ENCODE measurements at regions not wholly inside any gene's neighbourhood (a gene's known extent, or its start where the extent isn't known, plus 50 kb on each side); places are given as distances from the start of the nearest gene placed in this dataset.
"Not testable (repeated sequence)": the region's sequence is repeated elsewhere in the genome, so short reads cannot be mapped to it uniquely, and the experiment has no call there.

DNA sequence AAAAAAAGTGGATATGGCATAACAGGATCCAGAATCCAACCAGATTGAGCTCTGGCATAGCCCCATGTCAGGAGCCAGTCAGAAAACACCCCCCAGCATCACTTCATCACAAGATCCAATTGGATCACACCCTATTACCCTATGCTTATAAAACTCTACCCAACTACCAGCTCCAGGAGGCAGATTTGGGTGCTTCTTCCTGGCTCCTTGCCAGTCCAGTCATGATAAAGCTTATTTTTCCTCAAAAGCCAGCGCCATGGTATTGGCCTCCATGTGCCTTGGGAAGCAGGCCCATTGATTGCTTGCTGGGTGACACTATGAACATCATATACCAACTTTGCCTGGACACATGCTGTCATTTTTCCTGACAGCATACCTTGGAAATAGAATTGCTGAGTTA, 281.4 kb upstream of the MKLN1 start:
- Histone ChIP-seq H3K27ac (ENCODE audit: insufficient read depth, low read length, poor library complexity, severe bottlenecking) (no peak overlapping the region), H3K9me3 (ENCODE audit: control insufficient read depth, low read length) (no peaks in the 10 kb centered on the region), H3K36me3 (ENCODE audit: control insufficient read depth, insufficient read depth, low read length) (peaks cover 11% of the 10 kb centered on the region), H3K4me3 (ENCODE audit: insufficient read depth, low read depth, low read length, poor library complexity, severe bottlenecking) (no peak overlapping the region), H3K4me1 (ENCODE audit: control insufficient read depth, insufficient read depth, low read length, poor library complexity, severe bottlenecking) (peaks cover 23% of the 10 kb centered on the region), H3K27me3 (replicated peaks; ENCODE audit: control insufficient read depth, insufficient read depth, low read length, poor library complexity, severe bottlenecking) (no peaks in the 10 kb centered on the region)
- DNase-seq, result no peak

DNA sequence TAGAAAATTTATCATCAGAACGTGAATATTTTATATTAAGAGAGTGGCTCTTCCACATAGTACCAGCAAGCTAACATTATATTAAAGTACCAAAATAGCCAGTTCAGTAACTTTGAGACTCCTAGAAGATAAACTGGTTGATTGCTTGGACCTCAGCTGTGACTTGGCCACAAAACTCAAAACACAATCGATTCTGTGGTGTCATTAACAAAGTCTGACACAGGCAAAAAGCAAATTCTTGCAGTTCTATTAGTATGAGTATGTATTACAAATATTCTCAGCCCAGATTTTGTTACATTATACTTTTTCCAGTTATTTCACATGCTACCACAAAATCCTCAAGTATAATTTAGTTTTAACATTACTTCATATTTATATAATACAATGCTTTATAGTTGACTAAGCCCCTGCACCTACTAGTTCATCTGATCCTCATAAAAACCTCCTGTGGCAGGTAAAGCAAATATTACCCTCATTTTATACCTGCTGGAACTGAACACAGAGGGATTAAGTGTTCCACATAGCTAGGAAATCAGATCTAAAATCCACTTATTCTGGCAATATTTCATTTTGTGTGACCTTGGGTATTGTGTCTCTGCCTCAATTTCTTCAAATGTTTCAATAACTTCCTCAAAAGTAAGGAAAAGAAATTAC, 279.9 kb upstream of the MKLN1 start:
- no peak overlapping the region for H3K27ac ChIP-seq (ENCODE audit: insufficient read depth, low read length, poor library complexity, severe bottlenecking)
- H3K4me3 ChIP-seq (ENCODE audit: insufficient read depth, low read depth, low read length, poor library complexity, severe bottlenecking), result no peak overlapping the region
- no peaks in the 10 kb centered on the region for H3K27me3 ChIP-seq (replicated peaks; ENCODE audit: control insufficient read depth, insufficient read depth, low read length, poor library complexity, severe bottlenecking)
- H3K9me3 ChIP-seq (ENCODE audit: control insufficient read depth, low read length), result no peaks in the 10 kb centered on the region
- H3K36me3 ChIP-seq (ENCODE audit: control insufficient read depth, insufficient read depth, low read length), result peaks cover 11% of the 10 kb centered on the region
- no peak for DNase-seq
- peaks cover 33% of the 10 kb centered on the region for H3K4me1 ChIP-seq (ENCODE audit: control insufficient read depth, insufficient read depth, low read length, poor library complexity, severe bottlenecking)

DNA sequence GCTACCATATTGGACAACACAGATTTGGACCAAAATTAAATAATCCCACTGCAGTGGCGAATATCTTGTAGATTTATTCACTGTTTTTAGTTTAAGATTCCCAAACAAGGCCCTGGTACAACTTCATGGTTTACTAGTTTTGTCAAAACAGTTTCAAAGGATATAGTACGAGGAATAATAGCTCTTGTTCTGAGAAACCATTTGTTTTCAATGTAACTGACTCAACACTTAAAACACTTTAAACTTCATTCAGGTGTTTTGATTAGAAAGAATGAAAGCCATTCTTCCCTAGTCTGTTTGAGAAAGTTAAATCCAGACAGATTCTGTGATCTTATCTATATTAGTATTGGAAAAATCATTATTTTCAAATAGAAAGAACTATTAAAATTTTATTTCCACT, 276.4 kb upstream of the MKLN1 start:
- no peaks in the 10 kb centered on the region for H3K36me3 ChIP-seq (ENCODE audit: control insufficient read depth, insufficient read depth, low read length)
- no peak for DNase-seq

DNA sequence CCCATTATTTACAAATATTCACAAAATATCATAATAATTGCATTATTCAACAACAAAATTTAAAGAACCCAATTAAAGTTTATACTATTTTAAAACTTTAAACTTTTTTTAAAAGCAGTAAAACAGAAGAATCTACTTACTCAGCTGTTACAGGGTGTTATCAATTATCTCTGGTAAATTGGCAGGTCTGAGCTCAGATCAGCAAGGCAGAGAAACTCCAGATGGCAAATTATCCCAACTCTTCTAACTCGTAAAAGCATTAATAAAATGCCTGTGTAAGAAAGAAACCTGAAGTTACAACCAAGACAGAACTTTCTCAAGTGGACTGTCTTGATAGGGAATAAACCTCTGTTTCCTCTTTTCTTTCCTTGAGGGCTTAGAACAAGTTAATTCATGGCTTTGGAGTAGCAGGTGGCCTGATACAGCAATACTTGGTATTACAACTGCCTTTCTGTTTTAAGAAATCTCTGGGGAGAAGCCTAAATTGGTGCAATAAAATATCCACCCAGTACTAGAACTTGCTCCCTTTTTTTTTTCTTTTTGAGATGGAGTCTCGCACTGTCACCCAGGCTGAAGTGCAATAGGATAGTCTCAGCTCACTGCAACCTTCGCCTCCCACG, 275.3 kb upstream of the MKLN1 start:
- Histone ChIP-seq H3K27ac (ENCODE audit: insufficient read depth, low read length, poor library complexity, severe bottlenecking) (no peak overlapping the region), H3K9me3 (ENCODE audit: control insufficient read depth, low read length) (no peaks in the 10 kb centered on the region), H3K4me3 (ENCODE audit: insufficient read depth, low read depth, low read length, poor library complexity, severe bottlenecking) (no peak overlapping the region), H3K36me3 (ENCODE audit: control insufficient read depth, insufficient read depth, low read length) (no peaks in the 10 kb centered on the region), H3K4me1 (ENCODE audit: control insufficient read depth, insufficient read depth, low read length, poor library complexity, severe bottlenecking) (peaks cover 65% of the 10 kb centered on the region), H3K27me3 (replicated peaks; ENCODE audit: control insufficient read depth, insufficient read depth, low read length, poor library complexity, severe bottlenecking) (no peaks in the 10 kb centered on the region)
- DNase-seq, result no peak

More for the DNA sequence above, 276.4 kb upstream of the MKLN1 start:
- Histone ChIP-seq H3K9me3 (ENCODE audit: control insufficient read depth, low read length) (no peaks in the 10 kb centered on the region), H3K4me3 (ENCODE audit: insufficient read depth, low read depth, low read length, poor library complexity, severe bottlenecking) (no peak overlapping the region), H3K27me3 (replicated peaks; ENCODE audit: control insufficient read depth, insufficient read depth, low read length, poor library complexity, severe bottlenecking) (no peaks in the 10 kb centered on the region), H3K4me1 (ENCODE audit: control insufficient read depth, insufficient read depth, low read length, poor library complexity, severe bottlenecking) (peaks cover 55% of the 10 kb centered on the region), H3K27ac (ENCODE audit: insufficient read depth, low read length, poor library complexity, severe bottlenecking) (no peak overlapping the region)

DNA sequence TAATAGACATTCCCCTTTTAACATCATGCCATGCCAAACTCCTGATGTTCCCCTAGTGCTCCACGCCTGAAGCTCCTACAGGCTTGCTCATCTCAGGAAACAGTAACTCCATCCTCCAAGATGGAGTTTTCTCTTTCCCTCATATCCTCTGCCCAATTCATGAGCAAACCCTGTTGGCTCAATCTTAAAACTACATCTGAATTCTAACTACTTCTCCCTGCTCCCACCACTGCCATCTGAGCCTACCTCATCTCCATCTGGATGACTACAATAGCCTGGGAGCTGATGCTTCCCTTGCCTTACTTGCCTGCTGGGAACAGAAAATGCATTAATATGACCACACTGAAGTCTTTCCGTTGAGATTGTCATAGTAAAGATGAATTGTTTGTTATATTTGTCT, 271.7 kb upstream of the MKLN1 start:
- Histone ChIP-seq H3K4me1 (ENCODE audit: control insufficient read depth, insufficient read depth, low read length, poor library complexity, severe bottlenecking) (peaks cover 55% of the 10 kb centered on the region), H3K36me3 (ENCODE audit: control insufficient read depth, insufficient read depth, low read length) (no peaks in the 10 kb centered on the region), H3K4me3 (ENCODE audit: insufficient read depth, low read depth, low read length, poor library complexity, severe bottlenecking) (no peak overlapping the region), H3K27me3 (replicated peaks; ENCODE audit: control insufficient read depth, insufficient read depth, low read length, poor library complexity, severe bottlenecking) (no peaks in the 10 kb centered on the region), H3K9me3 (ENCODE audit: control insufficient read depth, low read length) (no peaks in the 10 kb centered on the region), H3K27ac (ENCODE audit: insufficient read depth, low read length, poor library complexity, severe bottlenecking) (peak overlapping the region; percentile 57)
- DNase-seq, result no peak

DNA sequence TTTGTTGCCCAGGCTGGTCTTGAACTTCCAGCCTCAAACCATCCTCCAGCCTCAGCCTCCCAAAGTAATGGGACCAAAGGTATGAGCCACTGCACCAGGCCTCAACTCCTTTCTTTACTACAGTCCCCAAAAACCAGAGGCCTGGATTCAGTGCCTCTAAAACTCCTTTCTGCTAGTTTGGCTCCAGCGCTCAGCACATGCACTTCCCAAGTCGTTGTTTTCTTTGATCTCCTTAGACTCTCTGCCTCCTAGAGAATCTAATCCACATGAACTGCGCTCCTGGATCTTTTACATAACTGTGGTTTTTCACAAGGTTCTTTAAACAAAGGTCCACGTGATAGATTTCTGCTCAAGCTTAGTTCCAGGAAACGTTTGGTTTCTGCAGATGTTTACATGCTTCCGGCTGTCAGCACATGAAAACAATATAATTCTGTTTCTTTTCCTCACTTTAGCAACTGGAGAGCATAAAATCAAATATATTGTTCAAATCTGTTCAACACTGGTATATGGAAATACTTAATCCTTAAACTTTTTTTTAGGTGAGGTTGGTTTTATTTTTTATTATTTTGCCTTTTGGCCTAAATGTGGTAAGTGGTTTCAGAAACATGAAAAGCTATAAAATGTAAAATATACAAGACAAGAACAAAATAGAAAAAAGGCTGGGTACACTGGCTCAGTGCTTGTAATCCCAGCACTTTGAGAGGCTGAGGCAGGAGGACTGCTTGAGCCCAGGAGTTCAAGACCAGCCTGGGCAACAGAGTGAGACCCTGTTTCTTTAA, 270.5 kb upstream of the MKLN1 start:
- Histone ChIP-seq H3K4me1 (ENCODE audit: control insufficient read depth, insufficient read depth, low read length, poor library complexity, severe bottlenecking) (peaks cover 62% of the 10 kb centered on the region), H3K27ac (ENCODE audit: insufficient read depth, low read length, poor library complexity, severe bottlenecking) (peak overlapping the region; percentile 57), H3K9me3 (ENCODE audit: control insufficient read depth, low read length) (no peaks in the 10 kb centered on the region), H3K36me3 (ENCODE audit: control insufficient read depth, insufficient read depth, low read length) (no peaks in the 10 kb centered on the region), H3K4me3 (ENCODE audit: insufficient read depth, low read depth, low read length, poor library complexity, severe bottlenecking) (no peak overlapping the region), H3K27me3 (replicated peaks; ENCODE audit: control insufficient read depth, insufficient read depth, low read length, poor library complexity, severe bottlenecking) (no peaks in the 10 kb centered on the region)
- no peak for DNase-seq

DNA sequence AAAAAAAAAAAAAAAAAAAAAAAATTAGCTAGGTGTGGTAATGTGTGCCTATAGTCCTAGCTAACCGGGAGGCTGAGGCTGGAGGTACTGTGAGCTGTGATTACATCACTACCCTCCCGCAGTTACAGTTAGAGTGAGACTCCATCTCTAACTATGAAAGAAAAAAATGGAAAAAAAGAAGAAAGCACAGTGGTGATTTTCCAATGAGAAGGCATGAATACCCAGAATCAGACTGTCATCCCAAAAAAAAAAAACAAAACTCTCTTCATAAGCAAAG, 269.9 kb upstream of the MKLN1 start:
- H3K9me3 ChIP-seq (ENCODE audit: control insufficient read depth, low read length), result no peaks in the 10 kb centered on the region
- no peaks in the 10 kb centered on the region for H3K36me3 ChIP-seq (ENCODE audit: control insufficient read depth, insufficient read depth, low read length)
- H3K4me1 ChIP-seq (ENCODE audit: control insufficient read depth, insufficient read depth, low read length, poor library complexity, severe bottlenecking), result peaks cover 59% of the 10 kb centered on the region
- H3K27me3 ChIP-seq (replicated peaks; ENCODE audit: control insufficient read depth, insufficient read depth, low read length, poor library complexity, severe bottlenecking), result no peaks in the 10 kb centered on the region
- peak overlapping the region; percentile 57 for H3K27ac ChIP-seq (ENCODE audit: insufficient read depth, low read length, poor library complexity, severe bottlenecking)
- H3K4me3 ChIP-seq (ENCODE audit: insufficient read depth, low read depth, low read length, poor library complexity, severe bottlenecking), result no peak overlapping the region
- no peak for DNase-seq

DNA sequence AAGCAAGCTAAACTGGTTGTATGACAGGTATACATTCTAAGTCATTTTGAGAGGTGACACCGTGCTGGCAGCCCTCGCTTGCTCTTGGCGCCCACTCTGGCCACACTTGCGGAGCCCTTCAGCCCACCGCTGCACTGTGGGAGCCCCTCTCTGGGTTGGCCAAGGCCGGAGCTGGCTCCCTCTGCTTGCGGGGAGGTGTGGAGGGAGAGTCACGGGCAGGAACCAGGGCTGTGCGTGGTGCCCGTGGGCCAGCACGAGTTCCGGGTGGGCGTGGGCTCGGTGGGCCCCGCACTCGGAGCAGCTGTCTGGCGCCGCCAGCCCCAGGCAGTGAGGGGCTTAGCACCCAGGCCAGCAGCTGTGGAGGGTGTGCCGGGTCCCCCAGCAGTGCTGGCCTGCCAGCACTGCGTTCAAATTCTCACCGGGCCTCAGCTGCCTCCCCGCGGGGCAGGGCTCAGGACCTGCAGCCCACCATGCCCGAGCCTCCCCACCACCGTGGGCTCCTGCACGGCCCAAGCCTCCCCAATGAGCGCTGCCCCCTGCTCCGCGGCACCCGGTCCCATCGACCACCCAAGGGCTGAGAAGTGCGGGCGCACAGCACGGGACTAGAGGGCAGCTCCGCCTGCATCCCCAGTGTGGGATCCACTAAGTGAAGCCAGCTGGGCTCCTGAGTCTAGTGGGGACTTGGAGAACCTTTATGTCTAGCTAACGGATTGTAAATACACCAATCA, 269.0 kb upstream of the MKLN1 start:
- H3K9me3 ChIP-seq (ENCODE audit: control insufficient read depth, low read length); H3K4me3 ChIP-seq (ENCODE audit: insufficient read depth, low read depth, low read length, poor library complexity, severe bottlenecking); DNase-seq; H3K36me3 ChIP-seq (ENCODE audit: control insufficient read depth, insufficient read depth, low read length); H3K27me3 ChIP-seq (replicated peaks; ENCODE audit: control insufficient read depth, insufficient read depth, low read length, poor library complexity, severe bottlenecking): not testable (repeated sequence)
- Histone ChIP-seq H3K4me1 (ENCODE audit: control insufficient read depth, insufficient read depth, low read length, poor library complexity, severe bottlenecking) (peaks cover 56% of the 10 kb centered on the region), H3K27ac (ENCODE audit: insufficient read depth, low read length, poor library complexity, severe bottlenecking) (peak overlapping the region; percentile 57)

DNA sequence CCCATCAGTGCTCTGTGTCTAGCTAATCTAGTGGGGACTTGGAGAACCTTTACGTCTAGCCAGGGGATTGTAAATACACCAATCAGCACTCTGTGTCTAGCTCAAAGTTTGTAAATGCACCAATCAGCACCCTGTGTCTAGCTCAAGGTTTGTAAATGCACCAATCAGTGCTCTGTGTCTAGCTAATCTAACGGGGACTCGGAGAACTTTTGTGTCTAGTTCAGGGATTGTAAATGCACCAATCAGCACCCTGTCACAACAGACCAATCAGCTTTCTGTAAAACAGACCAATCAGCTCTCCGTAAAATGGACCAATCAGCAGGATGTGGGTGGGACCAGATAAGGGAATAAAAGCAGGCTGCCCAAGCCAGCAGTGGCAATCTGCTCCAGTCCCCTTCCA, 268.3 kb upstream of the MKLN1 start:
- not testable (repeated sequence) for DNase-seq; H3K27me3 ChIP-seq (replicated peaks; ENCODE audit: control insufficient read depth, insufficient read depth, low read length, poor library complexity, severe bottlenecking); H3K27ac ChIP-seq (ENCODE audit: insufficient read depth, low read length, poor library complexity, severe bottlenecking); H3K4me3 ChIP-seq (ENCODE audit: insufficient read depth, low read depth, low read length, poor library complexity, severe bottlenecking); H3K36me3 ChIP-seq (ENCODE audit: control insufficient read depth, insufficient read depth, low read length); H3K9me3 ChIP-seq (ENCODE audit: control insufficient read depth, low read length)
- peaks cover 51% of the 10 kb centered on the region for H3K4me1 ChIP-seq (ENCODE audit: control insufficient read depth, insufficient read depth, low read length, poor library complexity, severe bottlenecking)

DNA sequence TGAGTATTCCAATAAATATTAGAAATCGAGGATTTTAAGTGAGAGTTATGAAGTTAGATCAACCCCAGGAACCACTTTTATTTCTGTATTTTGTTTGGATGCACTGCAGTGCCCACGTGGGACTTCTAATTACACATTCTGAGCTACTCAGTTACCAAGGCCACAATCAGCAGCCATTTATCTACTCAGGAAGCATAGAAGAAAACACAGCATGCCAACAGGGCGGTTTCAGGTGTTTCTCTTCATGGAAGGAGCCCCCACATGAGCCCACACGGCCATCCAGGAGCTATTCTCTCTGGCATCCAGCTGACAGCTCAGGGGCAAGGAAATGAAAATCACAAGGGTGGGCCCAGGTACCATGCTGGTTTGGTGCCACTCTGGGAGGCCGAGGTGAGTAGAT, 266.5 kb upstream of the MKLN1 start:
- peak overlapping the region; percentile 27 for H3K27ac ChIP-seq (ENCODE audit: insufficient read depth, low read length, poor library complexity, severe bottlenecking)

More for the DNA sequence above, 266.5 kb upstream of the MKLN1 start:
- Histone ChIP-seq H3K4me3 (ENCODE audit: insufficient read depth, low read depth, low read length, poor library complexity, severe bottlenecking) (no peak overlapping the region), H3K27me3 (replicated peaks; ENCODE audit: control insufficient read depth, insufficient read depth, low read length, poor library complexity, severe bottlenecking) (no peaks in the 10 kb centered on the region), H3K36me3 (ENCODE audit: control insufficient read depth, insufficient read depth, low read length) (peaks cover 5% of the 10 kb centered on the region), H3K4me1 (ENCODE audit: control insufficient read depth, insufficient read depth, low read length, poor library complexity, severe bottlenecking) (peaks cover 38% of the 10 kb centered on the region), H3K9me3 (ENCODE audit: control insufficient read depth, low read length) (no peaks in the 10 kb centered on the region)
- DNase-seq, result peak in 1 of 3 donors; percentile 40
